ENCODE measurements at regions not wholly inside any gene's neighbourhood (a gene's known extent, or its start where the extent isn't known, plus 50 kb on each side); places are given as distances from the start of the nearest gene placed in this dataset.

- Histone ChIP-seq H3K4me3 (ENCODE audit: low read length, poor library complexity, severe bottlenecking) (no peak overlapping the region), H3K36me3 (ENCODE audit: insufficient read depth, low read length) (no peaks in the 10 kb centered on the region), H3F3A (ENCODE audit: low read depth) (no peaks in the 10 kb centered on the region), H2AFZ (ENCODE audit: low read length) (no peak overlapping the region), H4K20me1 (ENCODE audit: insufficient read depth, low read length, poor library complexity, severe bottlenecking) (no peaks in the 10 kb centered on the region), H3K4me2 (ENCODE audit: low read depth, low read length, poor library complexity, severe bottlenecking) (no peak overlapping the region), H3K4me1 (ENCODE audit: insufficient read depth, low read length, poor library complexity, severe bottlenecking) (no peaks in the 10 kb centered on the region), H3K9ac (ENCODE audit: low read depth, low read length, poor library complexity, severe bottlenecking) (no peak overlapping the region), H3K9me3 (ENCODE audit: insufficient read depth, low read depth, low read length) (no peaks in the 10 kb centered on the region), H3K27me3 (ENCODE audit: insufficient read depth, low read length, poor library complexity, severe bottlenecking) (no peaks in the 10 kb centered on the region), H3K79me2 (ENCODE audit: insufficient read depth, low read length) (no peaks in the 10 kb centered on the region), H3K9me2 (replicated peaks; ENCODE audit: low read depth, low read length) (no peaks in the 10 kb centered on the region)
- TF ChIP-seq CTCF (conservative IDR thresholded peaks at IDR 0.05; ENCODE audit: low read length) (no peak), EZH2phosphoT487 (IDR thresholded peaks at IDR 0.05; ENCODE audit: borderline replicate concordance) (no peak)
Observed at GRCh38 chr20:58001946-58002345, 226.5 kb downstream of the ANKRD60 start.

GRCh38 chr20:58001381-58001780 is 227.1 kb downstream of the ANKRD60 start:
- H3K9ac ChIP-seq (ENCODE audit: low read depth, low read length, poor library complexity, severe bottlenecking) = no peak overlapping the region
- no peak overlapping the region for H2AFZ ChIP-seq (ENCODE audit: low read length)
- TF ChIP-seq CTCF (conservative IDR thresholded peaks at IDR 0.05; ENCODE audit: low read length) (no peak), EZH2phosphoT487 (IDR thresholded peaks at IDR 0.05; ENCODE audit: borderline replicate concordance) (no peak)
- H3K36me3 ChIP-seq (ENCODE audit: insufficient read depth, low read length) = no peaks in the 10 kb centered on the region
- H3K4me3 ChIP-seq (ENCODE audit: low read length, poor library complexity, severe bottlenecking) = no peak overlapping the region
- no peaks in the 10 kb centered on the region for H3K4me1 ChIP-seq (ENCODE audit: insufficient read depth, low read length, poor library complexity, severe bottlenecking)
- no peak overlapping the region for H3K4me2 ChIP-seq (ENCODE audit: low read depth, low read length, poor library complexity, severe bottlenecking)
- H3K27me3 ChIP-seq (ENCODE audit: insufficient read depth, low read length, poor library complexity, severe bottlenecking) = no peaks in the 10 kb centered on the region
- H3K79me2 ChIP-seq (ENCODE audit: insufficient read depth, low read length) = no peaks in the 10 kb centered on the region
- H3K9me2 ChIP-seq (replicated peaks; ENCODE audit: low read depth, low read length) = no peaks in the 10 kb centered on the region
- H3F3A ChIP-seq (ENCODE audit: low read depth) = no peaks in the 10 kb centered on the region
- H4K20me1 ChIP-seq (ENCODE audit: insufficient read depth, low read length, poor library complexity, severe bottlenecking) = no peaks in the 10 kb centered on the region
- no peaks in the 10 kb centered on the region for H3K9me3 ChIP-seq (ENCODE audit: insufficient read depth, low read depth, low read length)

- no peaks in the 10 kb centered on the region for H3F3A ChIP-seq (ENCODE audit: low read depth)
- no peak overlapping the region for H2AFZ ChIP-seq (ENCODE audit: low read length)
- H3K9me3 ChIP-seq (ENCODE audit: insufficient read depth, low read depth, low read length) = no peaks in the 10 kb centered on the region
- no peaks in the 10 kb centered on the region for H4K20me1 ChIP-seq (ENCODE audit: insufficient read depth, low read length, poor library complexity, severe bottlenecking)
- H3K9me2 ChIP-seq (replicated peaks; ENCODE audit: low read depth, low read length) = no peaks in the 10 kb centered on the region
- TF ChIP-seq EZH2phosphoT487 (IDR thresholded peaks at IDR 0.05; ENCODE audit: borderline replicate concordance) (no peak), CTCF (conservative IDR thresholded peaks at IDR 0.05; ENCODE audit: low read length) (no peak)
- H3K36me3 ChIP-seq (ENCODE audit: insufficient read depth, low read length) = no peaks in the 10 kb centered on the region
- no peak overlapping the region for H3K4me2 ChIP-seq (ENCODE audit: low read depth, low read length, poor library complexity, severe bottlenecking)
- H3K4me3 ChIP-seq (ENCODE audit: low read length, poor library complexity, severe bottlenecking) = no peak overlapping the region
- H3K4me1 ChIP-seq (ENCODE audit: insufficient read depth, low read length, poor library complexity, severe bottlenecking) = no peaks in the 10 kb centered on the region
- H3K9ac ChIP-seq (ENCODE audit: low read depth, low read length, poor library complexity, severe bottlenecking) = no peak overlapping the region
- H3K27me3 ChIP-seq (ENCODE audit: insufficient read depth, low read length, poor library complexity, severe bottlenecking) = no peaks in the 10 kb centered on the region
- H3K79me2 ChIP-seq (ENCODE audit: insufficient read depth, low read length) = no peaks in the 10 kb centered on the region
Observed at GRCh38 chr20:58000861-58001260, 227.6 kb downstream of the ANKRD60 start.
